Dermis blood vessel endothelial cell (primary cell): ENCODE measurements at regions not wholly inside any gene's neighbourhood (a gene's known extent, or its start where the extent isn't known, plus 50 kb on each side); places are given as distances from the start of the nearest gene placed in this dataset.
"Not testable (repeated sequence)": the region's sequence is repeated elsewhere in the genome, so short reads cannot be mapped to it uniquely, and the experiment has no call there.

ENCODE experiments used
- DNase-seq: peaks from one replicate; pipeline ENCODE4 v3.0.0; 2010

DNA sequence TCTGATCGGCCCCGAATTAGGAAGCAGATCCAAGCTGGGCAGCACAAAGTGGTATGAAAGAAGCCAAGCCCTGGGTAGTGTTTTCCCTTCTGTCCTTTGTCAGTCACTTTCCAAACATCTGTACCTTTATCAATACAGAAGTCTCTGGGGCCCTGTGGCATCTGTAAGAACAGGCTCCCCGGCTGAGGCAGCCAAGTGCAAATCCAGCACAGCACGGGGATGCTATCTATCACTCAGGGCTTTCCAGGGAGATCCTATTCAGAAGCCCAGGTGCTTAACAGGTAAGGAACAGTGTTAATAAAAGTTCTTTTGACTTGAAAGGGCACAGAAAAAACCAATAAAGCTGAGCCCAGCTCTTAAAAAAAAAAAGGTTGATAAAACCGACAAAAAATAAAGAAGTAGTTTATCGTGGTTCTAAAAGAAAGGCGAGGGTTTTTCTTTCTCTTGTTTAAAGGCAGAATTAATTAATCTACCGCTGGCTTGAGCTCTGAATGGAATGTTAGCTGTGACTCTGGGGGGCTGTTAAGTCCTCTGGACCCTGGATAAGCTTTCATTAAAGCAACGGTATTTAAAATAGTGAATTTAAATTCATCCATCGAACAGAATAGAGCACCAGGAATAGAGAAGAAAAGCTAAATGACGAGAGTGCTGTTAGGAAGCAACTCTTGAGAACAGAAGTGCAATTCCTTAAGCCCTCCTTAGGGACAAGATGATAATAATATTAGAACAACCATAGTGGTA is 119.1 kb upstream of the GATB start:
- no peak for DNase-seq

DNA sequence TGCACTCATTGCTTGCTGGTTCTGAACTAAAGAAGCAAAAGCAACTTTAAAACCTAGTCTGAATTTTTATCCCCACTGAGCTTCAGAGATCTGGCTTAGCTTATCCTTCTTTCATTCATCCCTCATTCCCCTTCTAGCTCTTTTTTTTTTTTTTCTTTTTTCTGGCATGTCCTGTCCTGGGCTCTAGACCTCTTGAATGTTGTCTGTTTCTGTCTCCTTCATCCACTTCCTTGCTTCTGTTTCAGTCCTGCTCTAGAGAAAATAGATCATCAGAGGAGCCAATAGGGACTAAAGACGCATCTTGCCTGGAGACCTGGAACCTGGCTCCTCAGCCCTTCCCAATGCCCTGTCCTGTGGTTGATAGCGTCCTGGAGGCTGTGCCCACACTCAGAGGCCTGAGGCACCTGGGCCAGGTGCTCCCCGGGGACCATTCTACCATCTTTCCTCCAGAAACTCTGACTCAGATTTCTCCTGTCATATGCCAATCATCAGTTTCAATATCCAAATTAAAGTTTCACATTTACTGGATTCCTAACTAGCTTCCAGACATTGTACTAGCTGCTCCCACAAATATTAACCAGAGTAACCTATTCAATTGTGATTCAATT is 115.7 kb upstream of the GATB start:
- no peak for DNase-seq

DNA sequence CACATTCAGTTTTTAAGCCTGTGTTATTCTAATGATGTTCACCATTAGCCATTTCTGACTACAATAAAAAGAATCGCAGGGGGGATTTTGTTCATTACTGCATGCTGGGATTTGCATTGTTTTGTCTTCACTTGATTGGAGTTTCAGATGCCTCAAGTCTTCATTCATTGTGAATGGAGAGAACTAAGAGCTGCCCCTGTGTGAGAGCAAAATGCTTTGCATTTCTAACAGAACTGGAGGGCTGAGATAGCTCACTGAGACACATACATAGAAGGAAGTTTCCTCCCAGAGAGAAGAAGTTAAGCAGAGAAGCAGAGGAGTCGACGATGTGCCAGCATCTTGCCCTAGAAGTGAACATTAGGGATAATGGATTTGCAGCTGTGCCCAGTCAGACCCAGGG is 113.5 kb upstream of the GATB start:
- DNase-seq = no peak

DNA sequence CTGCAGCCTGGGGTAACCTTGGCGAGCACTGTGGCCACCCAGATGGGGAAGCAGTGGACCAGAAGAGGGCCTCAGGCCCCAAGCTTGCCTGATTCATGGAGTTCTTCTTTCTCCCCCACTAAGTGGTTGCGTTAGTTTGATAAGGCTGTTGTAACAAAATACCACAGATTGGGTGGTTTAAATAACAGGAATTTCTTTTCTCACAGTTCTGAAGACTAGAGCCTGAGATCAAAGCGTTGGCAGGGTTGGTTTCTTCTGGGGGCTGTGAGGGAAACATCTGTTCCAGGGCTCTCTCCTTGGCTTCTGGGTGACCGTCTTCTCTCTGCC is 105.7 kb upstream of the GATB start:
- DNase-seq = no peak

DNA sequence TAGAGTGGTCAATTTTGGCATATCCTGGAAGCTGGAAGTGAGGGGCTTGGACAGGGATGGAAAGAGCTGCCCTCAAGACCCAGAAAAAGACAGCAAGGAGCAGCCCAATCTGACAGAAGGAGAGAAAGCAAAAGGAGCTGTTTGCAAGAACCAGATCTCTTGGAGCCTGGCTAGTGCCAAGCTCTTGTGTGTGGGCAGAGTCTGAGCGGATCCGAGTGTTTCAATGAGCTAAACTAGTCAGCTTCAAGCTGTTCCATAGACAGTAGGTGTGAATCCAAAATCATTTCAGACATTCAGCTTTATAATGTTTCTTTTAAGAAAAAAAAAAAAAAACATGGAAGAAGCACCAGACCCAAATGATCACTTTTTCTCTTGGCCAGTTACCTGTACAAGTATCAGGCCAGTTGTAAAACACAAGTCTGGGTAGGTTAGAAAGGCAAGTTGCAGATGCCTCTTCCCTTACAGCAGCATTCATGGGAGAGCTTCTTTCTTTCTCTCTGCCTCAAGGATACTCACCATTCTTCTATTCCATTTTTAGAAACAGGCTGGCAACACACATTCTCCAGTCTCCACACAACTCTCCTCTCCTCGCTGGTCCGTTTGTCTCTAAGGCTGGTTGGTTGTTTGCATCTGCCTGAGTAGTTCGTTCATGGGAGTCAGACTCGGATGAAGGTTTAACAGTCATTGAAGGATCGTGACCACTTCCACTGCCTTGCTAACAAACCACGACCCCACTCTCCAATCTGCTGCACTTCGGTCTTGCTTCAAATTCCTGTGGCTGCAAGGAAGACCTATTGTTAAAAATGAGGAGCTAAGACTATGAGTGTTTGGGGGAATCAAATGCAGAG is 105.2 kb upstream of the GATB start:
- DNase-seq = no peak

DNA sequence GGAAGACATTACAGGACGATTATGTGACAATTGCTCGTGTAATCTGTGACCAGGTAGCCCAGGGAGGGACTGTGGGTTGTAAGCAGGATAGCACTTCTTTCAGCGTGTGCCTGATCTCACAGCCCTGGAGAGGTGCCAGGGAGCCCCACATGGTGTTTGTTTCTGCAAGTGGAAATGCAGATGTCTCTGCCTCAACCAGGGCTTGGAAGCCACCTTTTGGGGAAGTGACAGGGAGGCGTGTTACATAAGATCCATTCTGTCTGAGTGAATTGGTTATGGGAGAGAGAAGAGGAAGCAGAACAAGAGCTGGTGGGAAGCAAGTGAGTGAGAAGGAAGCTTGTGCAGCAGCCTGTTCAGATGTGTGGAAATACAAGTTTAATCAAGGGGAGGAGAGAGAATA is 104.5 kb upstream of the GATB start:
- DNase-seq = no peak

DNA sequence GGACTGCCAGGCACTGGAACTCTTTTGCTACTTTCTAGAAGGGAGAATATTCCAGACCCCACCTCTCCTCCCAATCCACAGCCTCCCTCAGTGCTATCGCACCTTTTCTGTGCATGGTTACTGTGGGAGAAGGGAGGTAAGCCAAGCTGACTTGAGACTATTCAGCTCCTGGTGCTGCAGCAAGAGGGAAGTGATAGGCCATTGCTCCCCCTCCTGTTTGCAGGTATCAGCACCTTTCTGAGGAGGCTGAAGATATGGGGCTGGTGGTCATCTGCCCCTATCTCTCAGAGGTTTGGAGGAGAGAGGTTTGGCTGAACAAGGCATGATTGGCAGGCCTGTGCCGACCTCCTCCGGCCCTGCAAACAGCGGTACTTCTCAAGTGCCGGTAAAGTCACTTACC is 103.3 kb upstream of the GATB start:
- DNase-seq = no peak

DNA sequence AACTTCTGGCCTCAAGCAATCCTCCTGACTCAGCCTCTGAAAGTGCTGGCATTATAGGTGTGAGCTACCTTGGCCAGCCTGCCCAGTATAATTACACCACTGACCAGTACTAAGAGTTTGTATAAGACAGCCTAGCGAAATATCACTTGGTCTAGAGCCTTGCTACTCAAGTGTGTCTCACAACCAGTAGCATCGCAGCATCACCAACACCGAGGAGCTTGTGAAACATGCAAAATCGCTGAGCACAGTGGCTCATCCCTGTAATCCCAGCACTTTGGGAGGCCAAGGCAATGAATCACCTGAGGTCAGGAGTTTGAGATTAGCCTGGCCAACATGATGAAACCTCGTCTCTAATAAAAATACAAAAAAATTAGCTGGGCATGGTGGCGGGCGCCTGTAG is 102.0 kb upstream of the GATB start:
- no peak for DNase-seq

DNA sequence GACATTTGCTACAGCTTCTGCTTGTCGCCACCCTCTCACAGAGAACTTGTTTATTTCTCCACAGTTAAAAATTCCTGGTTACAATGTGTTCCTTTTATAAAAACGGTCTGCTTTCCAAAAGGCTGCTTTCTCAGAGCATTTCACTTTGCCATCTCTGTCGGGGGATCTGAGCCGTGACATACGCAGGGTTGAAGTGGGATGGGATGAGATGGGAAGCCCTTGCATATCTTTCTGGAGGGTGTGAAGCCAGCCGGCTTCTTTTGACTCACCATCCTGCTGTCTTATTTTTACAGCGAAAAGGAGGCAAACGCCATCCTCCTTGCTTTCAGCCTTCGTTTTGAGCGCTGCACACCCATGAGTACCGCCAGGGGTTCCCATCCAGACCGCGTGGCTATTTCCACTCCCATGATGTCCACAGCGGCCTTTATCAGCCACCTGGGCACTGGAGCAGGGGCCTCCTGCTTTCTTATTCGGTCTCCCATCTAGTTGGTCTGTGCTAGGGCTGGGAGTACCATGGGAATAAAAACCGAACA is 99.8 kb upstream of the GATB start:
- no peak for DNase-seq

DNA sequence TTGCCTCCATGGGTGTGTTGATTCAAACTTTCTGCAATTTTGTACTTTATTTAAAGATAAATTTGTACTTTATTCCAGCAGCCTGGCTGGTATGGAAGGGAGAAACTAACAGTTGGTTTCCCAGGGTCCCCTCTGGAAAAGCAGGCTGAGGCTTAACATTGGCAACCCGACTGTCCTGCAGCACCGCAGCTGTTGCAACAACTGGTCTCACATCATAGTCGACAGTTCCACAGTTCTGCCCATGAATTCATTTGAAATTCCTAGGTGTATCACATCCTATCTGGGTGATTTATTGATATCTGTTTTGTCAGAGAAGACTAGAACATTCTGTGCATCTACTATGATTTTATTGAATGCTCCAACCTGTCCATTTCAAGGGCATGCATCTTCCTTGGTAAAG is 98.8 kb upstream of the GATB start:
- no peak for DNase-seq

DNA sequence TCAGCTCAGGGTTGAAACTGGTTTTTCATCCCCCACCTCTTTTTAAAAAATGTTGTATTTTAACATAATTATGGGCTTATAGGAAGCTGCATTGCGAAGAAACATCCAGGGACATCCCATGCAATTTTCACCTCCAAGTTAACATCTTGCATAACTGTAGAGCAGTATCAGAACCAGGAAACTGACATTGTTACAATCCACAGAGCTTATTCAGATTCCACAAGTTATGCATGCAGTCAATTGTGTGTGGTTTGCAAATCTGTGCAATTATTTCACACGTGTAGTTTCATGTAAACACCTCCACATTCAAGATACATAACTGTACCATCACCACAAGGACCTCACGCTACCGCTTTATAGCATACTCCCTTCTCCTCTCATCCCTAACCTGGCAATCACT is 97.5 kb upstream of the GATB start:
- DNase-seq = no peak

DNA sequence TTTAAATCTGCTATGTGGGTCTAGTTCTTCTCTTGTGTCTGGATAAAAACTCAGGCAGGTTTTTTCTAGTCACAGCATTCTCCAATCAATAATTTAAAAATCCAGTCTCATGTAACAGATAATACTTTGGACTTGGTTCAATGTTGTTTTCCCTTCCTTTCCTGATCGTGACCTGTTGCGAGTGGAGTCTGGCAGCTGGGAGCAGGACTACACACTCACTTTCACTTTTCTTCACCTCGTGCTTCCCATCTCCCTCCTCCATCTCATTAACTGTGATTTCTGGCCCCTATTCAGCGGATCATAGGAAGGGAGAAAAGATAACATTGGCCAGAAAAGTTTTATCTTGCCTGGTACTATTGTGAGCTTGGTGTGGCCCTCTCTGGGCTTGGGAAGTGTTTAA is 96.6 kb upstream of the GATB start:
- DNase-seq = no peak

DNA sequence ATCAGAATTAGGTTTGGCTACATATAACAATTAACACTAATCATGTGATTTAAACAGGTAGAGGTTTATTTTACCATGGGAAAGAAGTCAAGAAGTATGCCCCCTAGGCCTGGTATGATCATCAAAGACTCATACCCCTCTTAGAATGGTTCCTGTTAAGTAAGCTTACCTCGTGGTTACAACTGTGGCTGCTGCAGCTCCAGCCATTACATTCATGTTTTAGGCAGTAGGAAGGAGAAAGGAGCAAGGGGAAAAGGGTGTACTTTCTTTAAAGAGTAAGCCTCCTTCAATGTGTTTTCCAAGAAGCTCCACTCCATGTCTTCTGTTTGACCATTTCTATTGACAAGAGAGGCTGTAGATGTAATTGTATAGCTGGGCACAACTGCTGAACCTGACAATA is 94.9 kb upstream of the GATB start:
- DNase-seq = no peak

DNA sequence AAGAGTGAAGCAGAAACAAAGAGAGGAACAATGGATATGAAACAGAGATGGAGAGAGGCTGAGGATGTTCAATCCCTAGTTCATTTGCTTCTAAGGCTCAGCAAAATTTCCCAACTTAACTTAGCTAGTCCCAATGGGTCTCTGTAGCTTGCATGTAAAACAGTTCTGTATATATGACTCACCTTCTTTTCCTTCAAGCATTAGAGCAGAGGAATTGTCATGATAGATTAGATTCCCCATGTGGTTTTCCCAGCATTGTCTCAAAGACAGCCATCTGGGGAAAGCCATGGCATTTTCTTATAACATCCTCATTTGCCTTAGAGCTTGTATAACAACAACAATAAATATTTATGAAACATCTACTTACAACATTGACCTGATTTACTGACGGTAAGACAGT is 93.9 kb upstream of the GATB start:
- no peak for DNase-seq

DNA sequence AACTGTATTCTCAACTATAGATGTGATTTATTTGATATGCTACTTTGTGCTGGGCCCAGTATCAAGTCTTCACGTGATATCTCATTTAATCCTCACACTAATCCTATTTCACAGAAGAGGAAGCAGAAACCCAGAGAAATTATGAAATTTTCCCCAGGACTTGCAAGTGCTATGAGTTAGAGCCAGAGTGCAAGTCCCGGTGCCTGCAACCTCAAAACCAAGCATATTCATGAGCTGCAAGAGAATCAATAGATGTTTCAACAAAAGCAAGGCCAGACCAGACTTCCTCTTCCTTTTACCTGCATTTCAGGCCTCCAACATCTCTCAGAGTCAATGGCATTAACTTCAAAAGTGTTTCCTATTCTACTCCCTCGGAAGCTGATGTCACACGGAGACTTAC is 92.2 kb upstream of the GATB start:
- DNase-seq = no peak

DNA sequence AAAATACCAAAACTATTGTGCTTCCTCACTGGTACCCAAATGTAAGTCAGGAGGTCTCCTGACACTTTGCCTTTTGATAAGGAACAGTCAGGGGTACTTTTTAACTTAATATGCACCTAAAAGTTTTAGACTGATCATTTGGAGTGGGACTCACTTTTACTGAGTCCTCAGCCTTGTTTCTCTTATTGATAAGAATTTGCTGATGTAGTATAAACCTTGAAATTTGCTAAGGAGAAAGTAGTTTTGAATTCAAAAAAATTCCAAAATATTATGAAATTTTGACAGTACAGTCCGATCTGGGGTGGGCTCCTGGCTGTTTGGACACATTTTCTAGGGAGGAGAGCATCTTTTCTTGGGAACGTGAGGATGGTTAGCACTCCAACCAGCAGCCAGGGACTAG is 91.4 kb upstream of the GATB start:
- no peak for DNase-seq

DNA sequence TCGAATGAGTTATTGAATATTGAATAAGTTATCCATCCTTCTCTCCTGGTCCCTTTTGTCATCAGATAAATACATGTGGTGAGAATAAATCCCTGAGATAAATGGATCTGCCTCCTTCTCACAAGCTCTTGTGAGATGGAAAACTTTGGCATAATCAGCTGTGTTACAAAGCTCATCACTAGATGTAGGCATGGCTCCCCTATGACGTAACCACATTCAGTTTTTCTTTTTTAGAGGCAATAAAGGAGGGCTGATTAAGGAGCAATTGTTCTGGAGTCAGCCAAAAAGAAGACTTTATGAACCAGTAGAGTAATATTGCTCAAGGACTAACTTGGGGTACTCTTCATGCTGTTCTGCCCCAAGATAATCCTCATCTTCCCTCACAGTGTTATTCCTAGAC is 90.5 kb upstream of the GATB start:
- no peak for DNase-seq

DNA sequence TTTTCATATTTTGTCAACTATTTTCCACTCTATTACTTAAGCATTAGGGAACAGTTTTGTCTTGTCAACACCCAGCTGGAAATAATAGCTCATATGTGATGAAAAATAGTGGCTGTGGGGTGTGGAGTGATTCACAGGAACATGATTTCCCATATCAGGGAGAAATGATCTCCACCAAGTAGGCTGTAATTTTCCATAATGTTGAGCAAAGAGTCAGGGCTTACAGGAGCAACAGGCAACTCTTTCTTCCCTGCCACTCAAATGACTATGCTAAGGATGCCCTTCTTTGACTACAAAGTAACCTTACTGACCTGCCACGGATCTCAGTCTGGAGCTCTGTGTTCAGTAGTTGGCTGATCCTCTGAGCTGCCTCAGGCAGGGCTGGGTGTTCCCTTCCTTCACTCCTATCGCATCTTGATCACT is 90.0 kb upstream of the GATB start:
- no peak for DNase-seq

DNA sequence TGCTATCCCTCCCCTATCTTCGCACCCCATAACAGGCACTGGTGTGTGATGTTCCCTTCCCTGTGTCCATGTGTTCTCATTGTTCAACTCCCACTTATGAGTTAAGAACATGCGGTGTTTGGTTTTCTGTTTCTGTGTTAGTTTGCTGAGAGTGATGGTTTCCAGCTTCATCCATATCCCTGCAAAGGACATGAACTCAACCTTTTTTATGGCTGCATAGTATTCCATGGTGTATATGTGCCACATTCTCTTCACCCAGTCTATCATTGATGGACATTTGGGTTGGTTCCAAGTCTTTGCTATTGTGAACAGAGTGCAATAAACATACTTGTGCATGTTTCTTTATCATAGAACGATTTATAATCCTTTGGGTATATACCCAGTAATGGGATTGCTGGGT is 84.7 kb upstream of the GATB start:
- not testable (repeated sequence) for DNase-seq

DNA sequence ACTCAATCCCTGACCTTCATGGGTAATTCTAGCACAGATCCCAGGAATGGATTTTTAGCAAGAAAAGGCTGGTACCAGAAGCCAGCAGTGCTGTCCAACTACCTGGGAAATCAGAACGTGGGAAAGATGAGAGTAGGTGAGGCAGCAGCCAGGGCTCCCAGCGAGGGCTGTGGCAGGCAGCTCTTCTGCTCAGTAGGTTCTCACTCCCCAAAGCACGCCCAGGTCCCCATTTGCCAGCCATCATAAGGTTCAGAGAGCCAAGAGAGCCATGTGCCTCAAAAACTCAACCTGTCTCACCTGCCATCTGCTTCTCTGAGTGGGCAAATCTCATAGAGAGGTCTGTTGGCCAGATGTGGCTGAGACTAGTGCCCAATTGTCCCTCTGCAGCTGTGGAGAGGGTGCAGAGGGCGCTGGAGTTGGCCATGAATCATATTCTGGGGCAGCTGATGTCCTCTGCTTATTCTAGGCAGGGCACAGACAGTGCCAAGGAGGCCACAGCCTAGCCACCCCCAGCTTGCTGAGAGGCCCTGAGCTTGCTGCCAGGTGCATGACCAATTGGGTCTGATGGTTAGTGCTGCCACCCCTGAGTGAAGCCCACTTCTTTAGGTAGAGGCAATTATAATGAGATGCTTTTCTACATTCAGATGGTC is 81.7 kb upstream of the GATB start:
- no peak for DNase-seq

DNA sequence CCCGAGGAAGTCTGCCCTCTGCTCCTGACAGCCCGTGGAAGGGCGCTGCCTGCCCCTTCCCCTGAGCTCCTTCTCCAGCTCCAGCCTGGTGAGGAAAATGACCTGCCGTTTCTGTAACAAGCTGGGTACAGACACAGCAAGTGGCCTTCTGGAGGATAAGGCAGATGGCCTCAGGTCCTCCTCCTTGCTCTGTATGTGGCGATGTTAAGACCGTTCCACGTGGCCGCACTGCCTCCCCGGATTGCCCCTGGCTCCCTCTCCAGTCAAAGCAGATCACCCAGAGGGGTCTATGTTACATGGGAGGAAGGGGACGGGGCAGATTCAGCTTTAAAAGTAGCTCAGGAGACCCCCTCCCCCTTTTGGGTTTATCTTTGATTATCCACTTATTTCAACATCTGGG is 80.3 kb upstream of the GATB start:
- DNase-seq = no peak

DNA sequence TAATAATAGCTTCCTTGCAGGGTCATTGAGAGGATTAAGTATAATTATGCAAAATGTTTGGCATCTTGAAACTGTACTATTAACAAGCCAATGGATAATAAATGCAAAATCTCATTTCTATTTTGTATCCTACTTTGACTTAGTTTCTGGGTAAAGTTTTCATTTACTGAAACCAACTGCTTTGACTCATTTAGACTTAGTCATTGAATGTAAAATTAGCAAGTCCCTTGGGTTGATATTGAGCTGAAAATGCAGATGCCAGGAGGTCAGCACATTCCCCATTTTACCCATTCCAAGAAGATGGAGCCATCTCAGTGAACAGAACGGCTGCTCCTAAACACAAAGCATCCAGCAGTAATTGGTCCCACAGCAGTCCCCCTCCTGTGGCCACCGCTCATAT is 74.7 kb upstream of the GATB start:
- DNase-seq = no peak

DNA sequence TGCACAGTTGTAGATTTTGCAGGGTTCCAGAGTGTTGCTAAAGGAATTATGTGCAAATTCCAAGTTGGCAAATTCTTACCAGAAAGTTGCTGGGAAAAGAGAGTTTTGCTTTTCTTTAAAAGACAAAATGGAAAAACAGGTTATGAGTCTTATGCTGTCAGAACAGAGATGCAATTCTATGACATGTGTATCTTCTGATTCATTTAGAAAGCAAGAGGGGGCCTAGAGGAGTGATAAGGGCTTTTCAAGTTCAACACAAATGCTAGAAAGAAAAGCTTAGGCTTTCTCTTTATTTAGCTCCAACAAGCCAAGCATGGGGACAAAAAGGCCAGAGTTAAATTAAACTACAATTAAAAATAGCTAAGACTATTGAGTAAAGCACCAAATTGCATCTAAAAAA is 72.4 kb upstream of the GATB start:
- DNase-seq = no peak
